ENCODE measurements at regions not wholly inside any gene's neighbourhood (a gene's known extent, or its start where the extent isn't known, plus 50 kb on each side); places are given as distances from the start of the nearest gene placed in this dataset.

DNA sequence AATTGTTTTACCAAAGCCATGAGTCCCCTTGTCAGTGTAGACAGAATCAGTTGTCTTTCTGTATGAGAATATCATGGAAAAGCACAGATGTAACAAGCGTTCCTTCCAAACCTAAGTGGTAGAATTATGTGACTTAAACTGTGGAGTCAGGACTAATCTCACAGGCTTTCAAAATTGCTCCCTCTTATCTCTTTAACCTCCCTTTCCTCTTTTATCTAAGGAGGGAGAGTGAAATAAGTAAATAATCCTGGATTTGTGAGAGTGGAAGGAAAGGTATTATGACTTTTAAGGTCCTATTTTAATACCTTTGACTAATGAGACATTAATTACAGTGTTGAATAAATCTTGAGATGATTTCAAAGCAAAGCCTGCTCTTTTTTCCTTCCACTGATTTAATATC is 52.4 kb upstream of the LIFR start:
- no peaks in the 10 kb centered on the region for H3K79me2 ChIP-seq (ENCODE audit: control insufficient read depth, insufficient read depth, low read length)
- TF ChIP-seq MYC (IDR thresholded peaks at IDR 0.05; ENCODE audit: low read depth, low read length) (no peak), POLR2A (IDR thresholded peaks at IDR 0.05; ENCODE audit: low read depth, low read length) (no peak), CTCF (IDR thresholded peaks at IDR 0.05; ENCODE audit: extremely low read depth in 1 of 2, insufficient read depth in 1 of 2, low read depth in 1 of 2, low read length in 2 of 2) (no peak), GATA2 (IDR thresholded peaks at IDR 0.05; ENCODE audit: insufficient read depth, insufficient read length, low read depth, low read length) (no peak), POLR2AphosphoS5 (IDR thresholded peaks at IDR 0.05; ENCODE audit: insufficient read depth, low read depth, low read length) (no peak), JUN (IDR thresholded peaks at IDR 0.05; ENCODE audit: borderline replicate concordance, insufficient read depth, insufficient read length, low read depth) (no peak), FOS (IDR thresholded peaks at IDR 0.05; ENCODE audit: borderline replicate concordance, insufficient read depth, low read length) (no peak)
- H3K27ac ChIP-seq (ENCODE audit: insufficient read depth, low read depth, low read length) = no peak overlapping the region
- no peak overlapping the region for H3K4me3 ChIP-seq (replicated peaks in 1 of 3; ENCODE audit: insufficient read depth in 1 of 3, low read depth in 1 of 3, low read length in 3 of 3)
- FAIRE-seq (no peak), DNase-seq (ENCODE audit: low read depth, low spot score) (no peak)
- no TSS peak for BruUV-seq (replicated peaks)
- peaks cover 2 to 3% of the 10 kb centered on the region in 2 experiments for H3K27me3 ChIP-seq (ENCODE audit: control insufficient read depth in 2 of 2, insufficient read depth in 2 of 2, low read length in 2 of 2)
- H3K9me1 ChIP-seq (replicated peaks; ENCODE audit: control insufficient read depth, extremely low read depth, insufficient read depth, low read length) = no peaks in the 10 kb centered on the region
- POLR2A ChIA-PET = no interaction called here
- H3K4me2 ChIP-seq (ENCODE audit: insufficient read depth, low read length) = no peak overlapping the region
- H3K9ac ChIP-seq (replicated peaks; ENCODE audit: extremely low read depth, insufficient read depth, low read length) = no peak overlapping the region
- H3K36me3 ChIP-seq (ENCODE audit: control insufficient read depth in 2 of 2, extremely low read depth in 1 of 2, insufficient read depth in 2 of 2, low read length in 2 of 2) = no peaks in the 10 kb centered on the region
- no peaks in the 10 kb centered on the region for H3K9me3 ChIP-seq (replicated peaks; ENCODE audit: control insufficient read depth, insufficient read depth, low read length)
- no peak overlapping the region for H2AFZ ChIP-seq (ENCODE audit: low read depth, low read length)
- no peaks in the 10 kb centered on the region for H4K20me1 ChIP-seq (replicated peaks; ENCODE audit: control insufficient read depth, extremely low read depth, insufficient read depth, low read length)
- peaks cover 9% of the 10 kb centered on the region for H3K4me1 ChIP-seq (ENCODE audit: control insufficient read depth, extremely low read depth, insufficient read depth, low read length)
- intact Hi-C loops (cut with micrococcal nuclease) = no loop called here
- dilution Hi-C loops (cut with MboI; ENCODE audit: extremely low pct_ligation_motif_present, low sequenced_read_pairs) = no loop called here
- CTCF ChIA-PET = interaction anchor here (1.1 to 1.2 kb wide), 2 partner anchors 45 to 188 kb away, joined by 3 read pairs; no protein-coding TSS in a partner anchor
